Karpas-422 (cell line): ENCODE measurements at regions not wholly inside any gene's neighbourhood (a gene's known extent, or its start where the extent isn't known, plus 50 kb on each side); places are given as distances from the start of the nearest gene placed in this dataset.

ENCODE experiments used
- DNase-seq: peaks from one replicate; pipeline ENCODE4 v3.0.0-alpha.2; 2015
- H2AFZ ChIP-seq: fragments of 200-600 bp; sonication (generic); 2 replicates; pipeline ENCODE4 v1.6.1; 2014; ENCODE audit warnings: antibody characterized with exemption, low read length, mixed read lengths
- H3K27ac ChIP-seq: fragments of 200-600 bp; sonication (generic); 2 replicates; pipeline ENCODE4 v1.5.1; 2014; ENCODE audit warnings: mild to moderate bottlenecking, low read length, moderate library complexity
- H3K27me3 ChIP-seq: fragments of 200-600 bp; sonication (generic); 2 replicates; pipeline ENCODE4 v1.6.1; 2014; ENCODE audit warnings: low read length, mixed read lengths
- H3K36me3 ChIP-seq: fragments of 200-600 bp; sonication (generic); 2 replicates; pipeline ENCODE4 v1.6.1; 2014; ENCODE audit warnings: low read length, mixed read lengths; ENCODE audit not compliant: insufficient read depth
- H3K4me1 ChIP-seq: fragments of 200-600 bp; sonication (generic); 2 replicates; pipeline ENCODE4 v1.6.1; 2014; ENCODE audit warnings: mild to moderate bottlenecking, low read length, mixed read lengths
- H3K4me2 ChIP-seq: fragments of 200-600 bp; sonication (generic); 2 replicates; pipeline ENCODE4 v1.6.1; 2014; ENCODE audit warnings: low read length, low read depth, mild to moderate bottlenecking; ENCODE audit not compliant: poor library complexity, severe bottlenecking
- H3K4me3 ChIP-seq: fragments of 200-600 bp; sonication (generic); 2 replicates; pipeline ENCODE4 v1.5.1; 2014; ENCODE audit warnings: mild to moderate bottlenecking, antibody characterized with exemption, low read length, mixed read lengths
- H3K79me2 ChIP-seq: fragments of 200-600 bp; sonication (generic); 2 replicates; pipeline ENCODE4 v1.6.1; 2014; ENCODE audit warnings: mild to moderate bottlenecking, low read length, mixed read lengths
- H3K9ac ChIP-seq: fragments of 200-600 bp; sonication (generic); 2 replicates; pipeline ENCODE4 v1.6.0; 2014; ENCODE audit warnings: low read length
- H3K9me2 ChIP-seq: fragments of 200-600 bp; sonication (generic), shearing (Covaris generic); replicated peaks from 2 replicates; pipeline ENCODE4 v1.6.0; 2014; ENCODE audit warnings: mild to moderate bottlenecking, low read length, moderate library complexity; ENCODE audit not compliant: insufficient read depth
- H3K9me3 ChIP-seq: fragments of 300-700, 200-600 bp; sonication (generic); 2 replicates; pipeline ENCODE4 v1.6.1; 2014; ENCODE audit warnings: low read length, mixed read lengths
- H4K20me1 ChIP-seq: fragments of 200-600 bp; sonication (generic); 2 replicates; pipeline ENCODE4 v1.6.1; 2014; ENCODE audit warnings: mild to moderate bottlenecking, antibody characterized with exemption, low read length, low read depth; ENCODE audit not compliant: insufficient read depth

DNA sequence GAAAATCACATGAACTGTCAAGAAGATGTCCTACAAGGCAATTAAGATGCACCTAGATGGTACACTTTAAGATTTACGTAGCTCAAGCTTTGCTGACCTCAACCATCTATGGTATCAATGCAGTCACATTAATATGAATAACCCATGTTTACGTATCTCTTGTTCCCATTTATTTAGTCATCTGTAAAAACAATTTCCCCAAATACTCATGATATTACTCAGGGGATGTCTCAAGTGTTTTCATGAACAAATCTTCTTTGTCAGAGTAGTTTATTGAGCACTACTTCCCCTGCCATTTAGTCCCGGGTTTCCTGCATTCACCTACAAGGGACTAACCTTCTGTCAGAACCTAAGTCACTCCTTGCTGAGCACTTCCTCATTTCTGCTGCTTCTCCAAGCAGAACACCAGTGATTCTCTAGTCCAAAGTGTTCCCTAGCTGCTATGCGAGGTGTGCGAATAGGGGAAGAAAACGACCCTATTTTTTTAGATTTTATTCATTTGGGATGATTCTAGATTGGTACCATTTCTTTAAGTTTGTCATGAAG, 554.3 kb upstream of the LRRC4C start:
- no peak for DNase-seq
- H3K36me3 ChIP-seq: no peaks in the 10 kb centered on the region
- no peaks in the 10 kb centered on the region for H4K20me1 ChIP-seq
- no peaks in the 10 kb centered on the region for H3K27me3 ChIP-seq
- H3K4me3 ChIP-seq: no peak overlapping the region
- H3K9me2 ChIP-seq: no peaks in the 10 kb centered on the region
- no peak overlapping the region for H3K27ac ChIP-seq
- H2AFZ ChIP-seq: no peak overlapping the region
- H3K4me1 ChIP-seq: no peaks in the 10 kb centered on the region
- H3K79me2 ChIP-seq: no peaks in the 10 kb centered on the region
- no peak overlapping the region for H3K9ac ChIP-seq
- H3K9me3 ChIP-seq: peaks cover 41% of the 10 kb centered on the region
- no peak overlapping the region for H3K4me2 ChIP-seq

DNA sequence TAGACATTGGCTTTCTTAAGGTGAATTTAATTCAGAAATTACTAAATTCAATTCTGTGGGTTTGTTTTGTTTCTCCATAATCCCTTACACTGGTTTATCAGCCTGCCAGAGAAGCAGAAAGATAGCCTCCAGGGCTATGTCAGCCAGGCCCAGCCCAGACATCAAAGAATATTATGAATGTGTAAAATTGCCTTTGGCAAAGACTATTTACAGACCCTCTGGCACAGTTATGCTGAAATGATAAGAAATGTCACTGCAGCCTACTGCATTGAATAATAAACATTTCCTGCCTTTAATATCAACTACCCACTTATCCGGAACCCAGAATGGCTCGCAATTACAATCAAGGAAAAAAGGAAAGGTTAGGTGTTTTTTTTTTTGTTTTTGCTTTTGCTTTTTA, 562.5 kb upstream of the LRRC4C start:
- Histone ChIP-seq H3K9me2 (no peaks in the 10 kb centered on the region), H3K9me3 (peaks cover 31% of the 10 kb centered on the region), H3K27me3 (no peaks in the 10 kb centered on the region), H3K4me1 (no peaks in the 10 kb centered on the region), H3K79me2 (no peaks in the 10 kb centered on the region), H3K4me3 (no peak overlapping the region), H4K20me1 (no peaks in the 10 kb centered on the region), H3K27ac (no peak overlapping the region), H2AFZ (no peak overlapping the region), H3K9ac (no peak overlapping the region), H3K36me3 (no peaks in the 10 kb centered on the region), H3K4me2 (no peak overlapping the region)
- DNase-seq: no peak

DNA sequence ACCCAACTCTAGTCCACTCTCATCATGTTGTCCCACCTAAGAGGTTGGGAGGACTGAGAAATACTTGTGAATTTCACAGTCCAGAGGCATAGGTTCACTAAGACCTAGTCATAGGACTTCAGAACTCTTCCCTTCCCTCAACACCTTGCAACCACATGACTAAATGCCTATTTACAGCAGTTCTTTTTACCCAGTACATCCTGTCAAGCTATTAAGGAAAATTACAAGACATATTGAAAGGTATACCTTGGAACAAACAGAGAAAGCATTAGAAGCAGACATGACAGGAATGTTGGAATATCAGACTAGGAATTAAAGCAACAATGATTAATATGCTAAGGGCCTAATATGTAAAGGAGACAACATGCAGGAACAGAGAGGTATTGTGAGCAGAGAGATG, 563.8 kb upstream of the LRRC4C start:
- Histone ChIP-seq H3K9me3 (peaks cover 30% of the 10 kb centered on the region), H3K79me2 (no peaks in the 10 kb centered on the region), H3K4me3 (no peak overlapping the region), H4K20me1 (no peaks in the 10 kb centered on the region), H3K9ac (no peak overlapping the region), H3K4me1 (no peaks in the 10 kb centered on the region), H3K9me2 (no peaks in the 10 kb centered on the region), H3K27me3 (no peaks in the 10 kb centered on the region), H2AFZ (no peak overlapping the region), H3K36me3 (no peaks in the 10 kb centered on the region), H3K27ac (no peak overlapping the region), H3K4me2 (no peak overlapping the region)
- DNase-seq: no peak

DNA sequence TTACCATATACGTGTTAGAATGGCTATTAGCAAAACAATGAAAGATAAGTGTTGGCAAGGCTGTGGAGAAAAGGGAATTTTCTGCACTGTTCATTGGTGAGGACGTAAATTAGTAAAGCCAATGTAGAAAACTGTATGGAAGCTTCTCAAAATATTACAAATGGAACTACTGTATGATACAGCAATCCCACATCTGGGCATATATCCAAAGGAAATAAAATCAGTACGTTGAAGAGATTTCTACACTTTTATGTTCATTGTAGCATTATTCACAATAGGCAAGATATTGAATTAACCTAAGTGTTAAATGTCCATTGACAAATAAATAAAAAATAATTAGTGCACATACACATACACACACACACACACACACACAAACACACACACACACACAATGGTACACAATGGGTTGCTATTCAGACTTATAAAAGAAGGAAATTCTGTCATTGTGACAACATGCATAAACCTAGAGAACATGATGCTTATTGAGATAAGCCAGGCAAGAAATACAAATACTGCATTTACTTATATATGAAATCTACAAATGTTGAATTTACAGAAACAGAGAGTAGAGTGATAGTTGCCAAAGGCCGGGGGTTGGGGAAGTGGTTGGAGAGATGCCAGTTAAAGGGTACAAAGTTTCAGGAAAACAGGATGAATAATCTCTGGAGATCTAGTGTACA, 565.8 kb upstream of the LRRC4C start:
- H3K9me2 ChIP-seq: no peaks in the 10 kb centered on the region
- no peak overlapping the region for H3K4me2 ChIP-seq
- no peak overlapping the region for H3K27ac ChIP-seq
- no peak for DNase-seq
- no peak overlapping the region for H3K9ac ChIP-seq
- H2AFZ ChIP-seq: no peak overlapping the region
- no peak overlapping the region for H3K4me3 ChIP-seq
- H4K20me1 ChIP-seq: no peaks in the 10 kb centered on the region
- H3K27me3 ChIP-seq: no peaks in the 10 kb centered on the region
- H3K36me3 ChIP-seq: no peaks in the 10 kb centered on the region
- peaks cover 40% of the 10 kb centered on the region for H3K9me3 ChIP-seq
- no peaks in the 10 kb centered on the region for H3K79me2 ChIP-seq
- no peaks in the 10 kb centered on the region for H3K4me1 ChIP-seq

DNA sequence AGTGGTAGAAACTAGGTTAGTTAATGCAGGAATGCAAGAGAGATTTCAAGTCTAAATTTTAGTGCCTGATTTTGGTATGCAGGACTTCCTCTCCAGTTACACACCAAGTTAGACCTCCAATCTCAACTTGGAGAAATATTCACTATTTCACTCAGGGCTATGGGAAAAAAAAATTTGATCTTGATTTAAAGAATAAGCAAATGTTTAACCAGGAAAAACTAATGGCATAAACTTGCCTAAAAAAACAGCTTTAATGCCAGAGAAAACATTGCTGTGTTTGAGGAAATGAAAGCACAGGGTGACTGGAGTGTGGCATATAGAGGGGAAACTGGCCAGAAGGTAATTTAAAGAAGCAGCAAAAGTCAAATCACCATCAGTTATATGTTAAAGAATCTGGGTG, 575.4 kb upstream of the LRRC4C start:
- Histone ChIP-seq H3K36me3 (no peaks in the 10 kb centered on the region), H3K9me3 (peaks cover 21% of the 10 kb centered on the region), H4K20me1 (no peaks in the 10 kb centered on the region), H3K9ac (no peak overlapping the region), H3K27me3 (no peaks in the 10 kb centered on the region), H3K4me3 (no peak overlapping the region), H3K27ac (no peak overlapping the region), H3K4me1 (no peaks in the 10 kb centered on the region), H3K79me2 (no peaks in the 10 kb centered on the region), H3K9me2 (no peaks in the 10 kb centered on the region), H3K4me2 (no peak overlapping the region), H2AFZ (no peak overlapping the region)
- no peak for DNase-seq

DNA sequence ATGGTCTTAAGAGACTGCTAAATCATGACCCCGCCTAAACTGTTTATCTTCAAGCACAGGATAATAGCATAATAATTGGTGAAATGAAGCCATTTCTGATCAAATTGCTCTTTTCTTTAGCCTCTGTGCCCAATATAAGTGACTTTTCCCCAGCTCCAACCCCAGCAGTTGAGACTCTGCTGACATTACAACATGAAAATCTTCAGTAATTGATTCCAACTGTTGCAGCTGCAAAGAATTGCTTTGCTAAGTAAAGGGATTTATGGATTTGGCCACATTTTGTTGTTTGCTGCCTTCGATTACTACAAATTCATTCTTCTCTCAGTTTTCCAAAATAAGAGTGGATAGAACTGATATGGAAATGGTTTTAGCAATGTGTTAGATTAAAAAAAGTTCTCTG, 576.7 kb upstream of the LRRC4C start:
- no peaks in the 10 kb centered on the region for H3K4me1 ChIP-seq
- no peaks in the 10 kb centered on the region for H3K36me3 ChIP-seq
- no peak overlapping the region for H3K27ac ChIP-seq
- no peak overlapping the region for H2AFZ ChIP-seq
- H3K4me2 ChIP-seq: no peak overlapping the region
- no peak overlapping the region for H3K4me3 ChIP-seq
- no peaks in the 10 kb centered on the region for H3K27me3 ChIP-seq
- peaks cover 18% of the 10 kb centered on the region for H3K9me3 ChIP-seq
- H3K9me2 ChIP-seq: no peaks in the 10 kb centered on the region
- H4K20me1 ChIP-seq: no peaks in the 10 kb centered on the region
- no peak for DNase-seq
- H3K79me2 ChIP-seq: no peaks in the 10 kb centered on the region
- H3K9ac ChIP-seq: no peak overlapping the region

DNA sequence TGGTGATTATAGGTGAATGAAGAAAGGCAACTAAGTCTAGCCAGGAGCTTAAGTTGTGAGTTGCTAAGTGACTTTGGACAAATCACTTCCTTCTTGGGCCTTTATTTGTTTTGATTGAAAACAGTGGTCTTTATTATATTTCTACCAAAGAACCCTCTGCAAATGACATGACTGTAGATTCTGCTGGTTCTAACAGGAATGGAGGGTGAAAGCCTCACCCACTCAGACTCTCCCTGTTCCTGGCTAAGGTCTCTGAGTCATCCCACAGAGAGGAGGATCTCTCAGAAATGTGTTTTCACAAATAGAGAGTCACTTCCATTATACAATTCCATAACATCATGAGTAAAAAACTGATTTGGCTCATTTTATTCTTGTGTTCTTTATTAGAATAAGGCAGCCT, 583.9 kb upstream of the LRRC4C start:
- H2AFZ ChIP-seq: no peak overlapping the region
- H4K20me1 ChIP-seq: no peaks in the 10 kb centered on the region
- no peak overlapping the region for H3K4me3 ChIP-seq

DNA sequence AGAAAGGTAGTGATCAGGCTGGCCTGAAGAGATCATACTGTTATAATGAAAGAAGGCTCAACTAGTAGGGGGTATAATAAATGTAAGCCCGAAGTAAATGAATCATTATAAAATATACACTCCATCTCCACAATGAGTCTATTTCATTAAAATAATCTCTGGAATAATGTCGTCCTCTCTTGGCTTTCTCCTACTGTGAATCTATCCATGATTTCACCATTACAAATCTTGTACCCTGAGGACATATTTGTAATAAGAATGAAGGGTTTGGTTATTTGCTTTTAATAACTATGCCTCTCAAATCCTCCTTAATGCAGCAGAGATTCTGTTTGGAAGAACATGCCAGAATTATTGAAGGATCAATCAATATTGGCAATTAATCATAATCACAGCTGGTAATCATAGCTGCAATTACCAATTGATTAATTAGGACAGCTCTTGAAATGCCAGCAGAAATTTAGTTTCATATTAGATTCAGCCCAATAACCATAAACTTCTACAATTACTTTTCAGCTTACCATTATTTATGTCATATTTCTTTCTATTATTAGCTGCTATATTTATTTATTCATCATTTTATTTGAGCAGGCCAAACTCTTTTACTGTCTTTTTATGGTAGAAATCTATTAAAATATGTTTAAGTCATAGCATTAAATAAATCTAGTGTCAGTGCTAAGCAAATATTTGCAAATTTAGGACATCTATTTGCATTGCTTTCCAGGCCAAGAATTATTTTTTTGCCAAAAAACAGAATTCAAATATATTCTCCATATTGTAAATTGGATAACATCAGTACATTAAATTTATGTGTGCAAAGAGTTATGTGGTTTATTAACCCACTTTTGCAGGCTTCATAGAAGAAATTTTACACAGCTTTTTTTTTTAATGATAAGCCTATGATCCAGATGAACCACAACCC, 588.4 kb upstream of the LRRC4C start:
- no peak overlapping the region for H3K4me2 ChIP-seq
- DNase-seq: no peak
- no peak overlapping the region for H2AFZ ChIP-seq
- no peak overlapping the region for H3K9ac ChIP-seq
- no peaks in the 10 kb centered on the region for H3K27me3 ChIP-seq
- no peaks in the 10 kb centered on the region for H3K4me1 ChIP-seq
- H3K9me3 ChIP-seq: peaks cover 43% of the 10 kb centered on the region
- no peaks in the 10 kb centered on the region for H4K20me1 ChIP-seq
- no peaks in the 10 kb centered on the region for H3K36me3 ChIP-seq
- H3K4me3 ChIP-seq: no peak overlapping the region
- no peaks in the 10 kb centered on the region for H3K79me2 ChIP-seq
- H3K9me2 ChIP-seq: no peaks in the 10 kb centered on the region
- H3K27ac ChIP-seq: no peak overlapping the region

More for the DNA sequence above, 583.9 kb upstream of the LRRC4C start:
- H3K4me2 ChIP-seq: no peak overlapping the region
- H3K9me2 ChIP-seq: no peaks in the 10 kb centered on the region
- no peaks in the 10 kb centered on the region for H3K36me3 ChIP-seq
- H3K9me3 ChIP-seq: peaks cover 37% of the 10 kb centered on the region
- no peaks in the 10 kb centered on the region for H3K27me3 ChIP-seq
- DNase-seq: no peak
- H3K4me1 ChIP-seq: no peaks in the 10 kb centered on the region
- H3K9ac ChIP-seq: no peak overlapping the region
- H3K27ac ChIP-seq: no peak overlapping the region
- no peaks in the 10 kb centered on the region for H3K79me2 ChIP-seq
